ENCODE measurements at regions not wholly inside any gene's neighbourhood (a gene's known extent, or its start where the extent isn't known, plus 50 kb on each side); places are given as distances from the start of the nearest gene placed in this dataset.

DNA sequence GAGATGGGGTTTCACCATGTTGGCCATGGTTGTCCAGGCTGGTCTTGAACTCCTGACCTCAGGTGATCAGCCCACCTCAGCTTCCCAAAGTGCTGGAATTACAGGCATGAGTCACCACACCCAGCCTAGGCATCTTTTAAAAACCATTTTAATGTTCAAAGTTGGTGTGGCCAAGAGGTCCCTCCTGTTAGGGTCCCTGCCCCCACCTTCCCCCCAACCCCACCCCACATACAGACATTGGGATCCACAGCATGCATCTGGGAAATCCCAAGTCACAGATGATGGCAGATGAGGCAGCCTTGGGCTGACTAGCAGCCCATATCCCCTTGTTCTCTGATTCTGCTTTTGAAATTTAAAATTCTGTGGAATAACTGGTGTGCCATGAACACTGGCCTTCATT, 226.0 kb downstream of the KATNAL1 start:
- POLR2A ChIA-PET, result no interaction called here
- Histone ChIP-seq H3K9me3 (ENCODE audit: control insufficient read depth in 1 of 2, insufficient read depth in 1 of 2, low read length in 2 of 2) (no peaks in the 10 kb centered on the region), H3K4me3 (ENCODE audit: low read length) (no peak overlapping the region), H3K4me1 (ENCODE audit: insufficient read depth, low read length) (no peaks in the 10 kb centered on the region), H3K36me3 (ENCODE audit: insufficient read depth, low read length) (no peaks in the 10 kb centered on the region), H3K27ac (ENCODE audit: low read depth in 1 of 2, low read length in 2 of 2) (no peak overlapping the region), H3K27me3 (ENCODE audit: control insufficient read depth in 1 of 2, insufficient read depth in 2 of 2, low read length in 2 of 2) (no peaks in the 10 kb centered on the region)
- H3K27me3 Mint-ChIP-seq, result no peaks in the 10 kb centered on the region
- intact Hi-C loops (cut with DNase I, micrococcal nuclease), result no loop called here
- ATAC-seq (ENCODE audit: poor library complexity) (no peak), DNase-seq (no peak)
- no peak overlapping the region for H3K27ac Mint-ChIP-seq
- CTCF ChIA-PET, result no interaction called here
- H3K4me1 Mint-ChIP-seq (ENCODE audit: low read depth), result no peaks in the 10 kb centered on the region
- H3K4me3 Mint-ChIP-seq, result no peak overlapping the region
- TF ChIP-seq, protein P1, sequence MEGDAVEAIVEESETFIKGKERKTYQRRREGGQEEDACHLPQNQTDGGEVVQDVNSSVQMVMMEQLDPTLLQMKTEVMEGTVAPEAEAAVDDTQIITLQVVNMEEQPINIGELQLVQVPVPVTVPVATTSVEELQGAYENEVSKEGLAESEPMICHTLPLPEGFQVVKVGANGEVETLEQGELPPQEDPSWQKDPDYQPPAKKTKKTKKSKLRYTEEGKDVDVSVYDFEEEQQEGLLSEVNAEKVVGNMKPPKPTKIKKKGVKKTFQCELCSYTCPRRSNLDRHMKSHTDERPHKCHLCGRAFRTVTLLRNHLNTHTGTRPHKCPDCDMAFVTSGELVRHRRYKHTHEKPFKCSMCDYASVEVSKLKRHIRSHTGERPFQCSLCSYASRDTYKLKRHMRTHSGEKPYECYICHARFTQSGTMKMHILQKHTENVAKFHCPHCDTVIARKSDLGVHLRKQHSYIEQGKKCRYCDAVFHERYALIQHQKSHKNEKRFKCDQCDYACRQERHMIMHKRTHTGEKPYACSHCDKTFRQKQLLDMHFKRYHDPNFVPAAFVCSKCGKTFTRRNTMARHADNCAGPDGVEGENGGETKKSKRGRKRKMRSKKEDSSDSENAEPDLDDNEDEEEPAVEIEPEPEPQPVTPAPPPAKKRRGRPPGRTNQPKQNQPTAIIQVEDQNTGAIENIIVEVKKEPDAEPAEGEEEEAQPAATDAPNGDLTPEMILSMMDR (IDR thresholded peaks at IDR 0.05), result no peak
- H3K9me3 Mint-ChIP-seq, result no peaks in the 10 kb centered on the region
- H3K36me3 Mint-ChIP-seq (ENCODE audit: low read depth), result no peaks in the 10 kb centered on the region

DNA sequence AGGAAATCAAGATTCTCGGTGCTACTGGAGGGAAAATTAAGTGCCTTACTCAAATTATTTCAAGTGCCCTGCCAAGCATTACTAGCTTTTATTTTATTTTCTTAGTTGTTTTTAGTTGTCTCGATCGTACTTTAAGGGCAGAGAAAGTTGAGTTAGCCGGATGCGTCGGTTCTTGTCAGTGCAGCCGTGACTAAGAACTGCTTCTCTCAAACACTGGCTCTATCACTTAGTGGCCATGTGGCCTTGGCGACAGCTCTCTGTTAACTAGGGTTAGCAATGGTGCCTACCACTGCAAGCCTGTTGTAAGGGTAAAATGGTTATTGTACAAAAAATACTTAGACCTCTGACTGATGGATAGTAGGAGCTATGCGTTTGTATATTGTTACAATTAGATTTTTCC, 227.8 kb downstream of the KATNAL1 start:
- ChIA-PET POLR2A (interaction anchor here (0.6 kb wide), 1 partner anchor 248 kb away, joined by 3 read pairs; no protein-coding TSS in a partner anchor), CTCF (interaction anchor here (0.6 kb wide), 1 partner anchor 17 kb away, joined by 3 read pairs; no protein-coding TSS in a partner anchor)
- Histone ChIP-seq H3K27ac (ENCODE audit: low read depth in 1 of 2, low read length in 2 of 2) (no peak overlapping the region), H3K36me3 (ENCODE audit: insufficient read depth, low read length) (no peaks in the 10 kb centered on the region), H3K4me3 (ENCODE audit: low read length) (no peak overlapping the region), H3K4me1 (ENCODE audit: insufficient read depth, low read length) (no peaks in the 10 kb centered on the region), H3K9me3 (ENCODE audit: control insufficient read depth in 1 of 2, insufficient read depth in 1 of 2, low read length in 2 of 2) (no peaks in the 10 kb centered on the region), H3K27me3 (ENCODE audit: control insufficient read depth in 1 of 2, insufficient read depth in 2 of 2, low read length in 2 of 2) (no peaks in the 10 kb centered on the region)
- H3K27ac Mint-ChIP-seq, result no peak overlapping the region
- no peaks in the 10 kb centered on the region for H3K4me1 Mint-ChIP-seq (ENCODE audit: low read depth)
- no peak for DNase-seq
- no peak overlapping the region for H3K4me3 Mint-ChIP-seq
- no peaks in the 10 kb centered on the region for H3K9me3 Mint-ChIP-seq
- intact Hi-C loops (cut with DNase I, micrococcal nuclease), result no loop called here
- no peak for ATAC-seq (ENCODE audit: poor library complexity)
- TF ChIP-seq, protein P1 (IDR thresholded peaks at IDR 0.05), result no peak
- H3K27me3 Mint-ChIP-seq, result no peaks in the 10 kb centered on the region
- H3K36me3 Mint-ChIP-seq (ENCODE audit: low read depth), result no peaks in the 10 kb centered on the region

GRCh38 chr13:30078059-30078458, 227.6 kb upstream of the UBL3 start:
- Mint-ChIP-seq H3K4me3 (no peak overlapping the region), H3K27me3 (no peaks in the 10 kb centered on the region), H3K27ac (no peak overlapping the region), H3K9me3 (no peaks in the 10 kb centered on the region), H3K4me1 (ENCODE audit: low read depth) (no peaks in the 10 kb centered on the region), H3K36me3 (ENCODE audit: low read depth) (no peaks in the 10 kb centered on the region)
- ATAC-seq (ENCODE audit: poor library complexity) (no peak), DNase-seq (no peak)
- intact Hi-C loops (cut with DNase I, micrococcal nuclease), result no loop called here
- no peaks in the 10 kb centered on the region for H3K9me3 ChIP-seq (ENCODE audit: control insufficient read depth in 1 of 2, insufficient read depth in 1 of 2, low read length in 2 of 2)
- POLR2A ChIA-PET, result interaction anchor here (0.5 kb wide), 1 partner anchor 258 kb away, joined by 3 read pairs; no protein-coding TSS in a partner anchor
- H3K27ac ChIP-seq (ENCODE audit: low read depth in 1 of 2, low read length in 2 of 2), result no peak overlapping the region
- CTCF ChIA-PET, result no interaction called here
- H3K36me3 ChIP-seq (ENCODE audit: insufficient read depth, low read length), result no peaks in the 10 kb centered on the region
- no peaks in the 10 kb centered on the region for H3K4me1 ChIP-seq (ENCODE audit: insufficient read depth, low read length)
- no peaks in the 10 kb centered on the region for H3K27me3 ChIP-seq (ENCODE audit: control insufficient read depth in 1 of 2, insufficient read depth in 2 of 2, low read length in 2 of 2)
- no peak overlapping the region for H3K4me3 ChIP-seq (ENCODE audit: low read length)
- TF ChIP-seq, protein P1 (IDR thresholded peaks at IDR 0.05), result no peak
